ENCODE measurements at regions not wholly inside any gene's neighbourhood (a gene's known extent, or its start where the extent isn't known, plus 50 kb on each side); places are given as distances from the start of the nearest gene placed in this dataset.

DNA sequence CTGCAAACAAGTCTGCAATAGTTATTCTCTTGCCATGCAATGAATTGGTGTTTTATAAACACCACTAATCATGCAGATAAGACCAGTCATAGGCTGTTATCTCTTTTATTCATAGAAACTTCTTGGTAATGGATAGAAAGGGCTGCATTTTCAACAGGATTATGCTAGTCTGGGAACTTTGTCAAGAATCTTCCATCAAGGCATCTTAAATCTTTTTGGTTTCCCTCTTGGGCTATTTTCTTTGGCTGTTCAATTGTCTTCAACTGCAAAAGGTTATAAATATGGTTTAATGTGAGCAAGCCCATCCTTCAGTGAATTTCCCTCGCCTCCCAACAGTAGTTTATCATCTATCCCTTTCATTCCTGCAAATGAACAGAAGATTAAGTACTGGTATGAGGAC lies 59.0 kb upstream of the MINAR1 start:
- Histone ChIP-seq H4K20me1 (ENCODE audit: low read depth, low read length) (no peaks in the 10 kb centered on the region), H3K27ac (ENCODE audit: low read depth, low read length) (no peak overlapping the region), H2AFZ (ENCODE audit: low read depth, low read length, severe bottlenecking) (no peak overlapping the region), H3K4me3 (ENCODE audit: insufficient read depth, low read length, poor library complexity, severe bottlenecking) (no peak overlapping the region), H3K27me3 (ENCODE audit: low read length) (no peaks in the 10 kb centered on the region), H3K4me2 (ENCODE audit: low read depth, low read length, poor library complexity, severe bottlenecking) (no peak overlapping the region), H3K9me2 (replicated peaks; ENCODE audit: insufficient read depth, low read length) (no peaks in the 10 kb centered on the region), H3F3A (ENCODE audit: insufficient read depth) (no peaks in the 10 kb centered on the region), H3K9ac (ENCODE audit: low read length) (no peak overlapping the region), H3K36me3 (ENCODE audit: low read length) (no peaks in the 10 kb centered on the region), H3K9me3 (ENCODE audit: insufficient read depth, low read length) (no peaks in the 10 kb centered on the region), H3K79me2 (ENCODE audit: insufficient read depth, low read length) (no peaks in the 10 kb centered on the region)
- no peak for TF ChIP-seq EZH2phosphoT487 (conservative IDR thresholded peaks at IDR 0.05; ENCODE audit: low read length)
- TF ChIP-seq, protein P1, sequence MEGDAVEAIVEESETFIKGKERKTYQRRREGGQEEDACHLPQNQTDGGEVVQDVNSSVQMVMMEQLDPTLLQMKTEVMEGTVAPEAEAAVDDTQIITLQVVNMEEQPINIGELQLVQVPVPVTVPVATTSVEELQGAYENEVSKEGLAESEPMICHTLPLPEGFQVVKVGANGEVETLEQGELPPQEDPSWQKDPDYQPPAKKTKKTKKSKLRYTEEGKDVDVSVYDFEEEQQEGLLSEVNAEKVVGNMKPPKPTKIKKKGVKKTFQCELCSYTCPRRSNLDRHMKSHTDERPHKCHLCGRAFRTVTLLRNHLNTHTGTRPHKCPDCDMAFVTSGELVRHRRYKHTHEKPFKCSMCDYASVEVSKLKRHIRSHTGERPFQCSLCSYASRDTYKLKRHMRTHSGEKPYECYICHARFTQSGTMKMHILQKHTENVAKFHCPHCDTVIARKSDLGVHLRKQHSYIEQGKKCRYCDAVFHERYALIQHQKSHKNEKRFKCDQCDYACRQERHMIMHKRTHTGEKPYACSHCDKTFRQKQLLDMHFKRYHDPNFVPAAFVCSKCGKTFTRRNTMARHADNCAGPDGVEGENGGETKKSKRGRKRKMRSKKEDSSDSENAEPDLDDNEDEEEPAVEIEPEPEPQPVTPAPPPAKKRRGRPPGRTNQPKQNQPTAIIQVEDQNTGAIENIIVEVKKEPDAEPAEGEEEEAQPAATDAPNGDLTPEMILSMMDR (IDR thresholded peaks at IDR 0.05; ENCODE audit: insufficient read depth, low read length, poor library complexity, severe bottlenecking), result no peak

DNA sequence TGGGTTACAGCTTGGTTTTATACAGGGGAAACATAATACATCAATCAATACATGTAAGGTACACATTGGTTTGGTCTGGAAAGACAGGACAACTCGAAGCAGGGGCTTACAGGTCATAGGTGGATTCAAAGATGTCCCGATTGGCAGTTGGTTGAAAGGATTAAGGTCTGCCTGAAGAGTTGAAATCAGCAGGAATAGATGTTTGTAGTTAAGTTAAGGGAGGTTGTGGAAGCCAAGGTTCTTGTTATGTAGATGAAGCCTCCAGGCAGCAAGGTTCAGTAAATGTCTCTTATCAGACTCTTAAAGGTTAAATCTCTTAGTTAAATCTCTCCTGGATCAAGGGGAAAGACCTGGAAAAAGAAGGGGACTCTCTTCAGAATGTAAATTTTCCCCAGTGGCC lies 58.4 kb upstream of the MINAR1 start:
- TF ChIP-seq, protein P1 (IDR thresholded peaks at IDR 0.05; ENCODE audit: insufficient read depth, low read length, poor library complexity, severe bottlenecking), result no peak
- TF ChIP-seq EZH2phosphoT487 (conservative IDR thresholded peaks at IDR 0.05; ENCODE audit: low read length), result no peak
- H4K20me1 ChIP-seq (ENCODE audit: low read depth, low read length), result no peaks in the 10 kb centered on the region

GRCh38 chr15:79376383-79376782 lies 55.8 kb upstream of the MINAR1 start:
- no peak overlapping the region for H3K9ac ChIP-seq (ENCODE audit: low read length)
- no peaks in the 10 kb centered on the region for H3K79me2 ChIP-seq (ENCODE audit: insufficient read depth, low read length)
- no peak overlapping the region for H3K27ac ChIP-seq (ENCODE audit: low read depth, low read length)
- no peak overlapping the region for H2AFZ ChIP-seq (ENCODE audit: low read depth, low read length, severe bottlenecking)
- H3K27me3 ChIP-seq (ENCODE audit: low read length), result no peaks in the 10 kb centered on the region
- H3F3A ChIP-seq (ENCODE audit: insufficient read depth), result no peaks in the 10 kb centered on the region
- no peak overlapping the region for H3K4me3 ChIP-seq (ENCODE audit: insufficient read depth, low read length, poor library complexity, severe bottlenecking)
- H3K9me2 ChIP-seq (replicated peaks; ENCODE audit: insufficient read depth, low read length), result no peaks in the 10 kb centered on the region
- no peak for TF ChIP-seq EZH2phosphoT487 (conservative IDR thresholded peaks at IDR 0.05; ENCODE audit: low read length)
- TF ChIP-seq, protein P1 (IDR thresholded peaks at IDR 0.05; ENCODE audit: insufficient read depth, low read length, poor library complexity, severe bottlenecking), result no peak
- no peaks in the 10 kb centered on the region for H4K20me1 ChIP-seq (ENCODE audit: low read depth, low read length)
- no peak overlapping the region for H3K4me2 ChIP-seq (ENCODE audit: low read depth, low read length, poor library complexity, severe bottlenecking)
- H3K9me3 ChIP-seq (ENCODE audit: insufficient read depth, low read length), result no peaks in the 10 kb centered on the region
- no peaks in the 10 kb centered on the region for H3K36me3 ChIP-seq (ENCODE audit: low read length)

More for the DNA sequence above, 58.4 kb upstream of the MINAR1 start:
- Histone ChIP-seq H3K9me2 (replicated peaks; ENCODE audit: insufficient read depth, low read length) (no peaks in the 10 kb centered on the region), H3K9ac (ENCODE audit: low read length) (no peak overlapping the region), H3K9me3 (ENCODE audit: insufficient read depth, low read length) (no peaks in the 10 kb centered on the region), H3K27me3 (ENCODE audit: low read length) (no peaks in the 10 kb centered on the region), H3K4me3 (ENCODE audit: insufficient read depth, low read length, poor library complexity, severe bottlenecking) (no peak overlapping the region), H3F3A (ENCODE audit: insufficient read depth) (no peaks in the 10 kb centered on the region), H3K27ac (ENCODE audit: low read depth, low read length) (no peak overlapping the region), H3K79me2 (ENCODE audit: insufficient read depth, low read length) (no peaks in the 10 kb centered on the region), H3K4me2 (ENCODE audit: low read depth, low read length, poor library complexity, severe bottlenecking) (no peak overlapping the region), H3K36me3 (ENCODE audit: low read length) (no peaks in the 10 kb centered on the region), H2AFZ (ENCODE audit: low read depth, low read length, severe bottlenecking) (no peak overlapping the region)

All from SU-DHL-6 (cell line).